Muscle of arm (tissue), 1 donor: ENCODE measurements at regions not wholly inside any gene's neighbourhood (a gene's known extent, or its start where the extent isn't known, plus 50 kb on each side); places are given as distances from the start of the nearest gene placed in this dataset.

Source experiments
- DNase-seq: peaks from one replicate; pipeline ENCODE4 v3.0.0-alpha.2; 2013

- DNase-seq, result no peak
Observed at GRCh38 chr14:29037411-29037810, 270.8 kb downstream of the FOXG1 start.

- DNase-seq, result no peak
Observed at GRCh38 chr14:29039171-29039570, 272.6 kb downstream of the FOXG1 start.

- peak; percentile 15 for DNase-seq
Observed at GRCh38 chr14:29042551-29042950, 276.0 kb downstream of the FOXG1 start.

GRCh38 chr14:29043737-29044136 lies 277.1 kb downstream of the FOXG1 start:
- DNase-seq, result no peak

- DNase-seq, result no peak
Observed at GRCh38 chr14:29045237-29045636, 278.6 kb downstream of the FOXG1 start.

GRCh38 chr14:29054119-29054518 lies 287.5 kb downstream of the FOXG1 start:
- DNase-seq, result no peak

GRCh38 chr14:29056041-29056566 lies 289.5 kb downstream of the FOXG1 start:
- no peak for DNase-seq

- no peak for DNase-seq
Observed at GRCh38 chr14:29061702-29062101, 295.1 kb downstream of the FOXG1 start.

GRCh38 chr14:29062466-29062865 lies 295.9 kb downstream of the FOXG1 start:
- DNase-seq, result no peak

GRCh38 chr14:29062976-29063375 lies 296.4 kb downstream of the FOXG1 start:
- DNase-seq, result no peak

- DNase-seq, result no peak
Observed at GRCh38 chr14:29064305-29064900, 297.8 kb downstream of the FOXG1 start.

GRCh38 chr14:29069228-29069627 lies 302.6 kb downstream of the FOXG1 start:
- no peak for DNase-seq

GRCh38 chr14:29075761-29076160 lies 309.2 kb downstream of the FOXG1 start:
- no peak for DNase-seq

GRCh38 chr14:29077916-29078315 lies 311.3 kb downstream of the FOXG1 start:
- DNase-seq, result no peak

GRCh38 chr14:29078810-29079522 lies 312.4 kb downstream of the FOXG1 start:
- DNase-seq, result no peak

- DNase-seq, result no peak
Observed at GRCh38 chr14:29085546-29085945, 319.0 kb downstream of the FOXG1 start.

- no peak for DNase-seq
Observed at GRCh38 chr14:29089849-29090248, 323.3 kb downstream of the FOXG1 start.

GRCh38 chr14:29092121-29092520 lies 325.5 kb downstream of the FOXG1 start:
- no peak for DNase-seq

- no peak for DNase-seq
Observed at GRCh38 chr14:29097476-29097875, 330.9 kb downstream of the FOXG1 start.

GRCh38 chr14:29098656-29099055 lies 332.1 kb downstream of the FOXG1 start:
- no peak for DNase-seq

- DNase-seq, result no peak
Observed at GRCh38 chr14:29102266-29102665, 335.7 kb downstream of the FOXG1 start.

- DNase-seq, result no peak
Observed at GRCh38 chr14:29102996-29103395, 336.4 kb downstream of the FOXG1 start.

GRCh38 chr14:29108908-29109307 lies 342.3 kb downstream of the FOXG1 start:
- DNase-seq, result no peak

GRCh38 chr14:29109589-29109988 lies 343.0 kb downstream of the FOXG1 start:
- no peak for DNase-seq
